IMR-90 (cell line): ENCODE measurements at regions not wholly inside any gene's neighbourhood (a gene's known extent, or its start where the extent isn't known, plus 50 kb on each side); places are given as distances from the start of the nearest gene placed in this dataset.

Source experiments
- ATAC-seq: fragments of 200-7000 bp; cut with Tn5 transposase; 2 replicates; pipeline ENCODE4 v1.9.1; 2020; ENCODE audit warnings: low read depth, mild to moderate bottlenecking, moderate library complexity
- BruUV-seq: library from RNA; stranded (reverse); fragments of 400-500 nt; replicated peaks from 2 replicates; lab custom pipeline; 2021; lab: Mats Ljungman, UMichigan
- CTCF ChIA-PET: fragments of 300-600 bp; formaldehyde crosslinking; extraction: SDS; loops from one replicate; lab custom pipeline; 2021; ENCODE audit warnings: antibody characterized with exemption; lab: Yijun Ruan, JAX
- POLR2A ChIA-PET: fragments of 300-600 bp; sonication (Branson Sonifier 250); formaldehyde crosslinking; loops from one replicate; lab custom pipeline; 2022; ENCODE audit warnings: antibody characterized with exemption; ENCODE audit not compliant: unreplicated experiment; lab: Charles Lee
- DNase-seq: peaks from one replicate; pipeline ENCODE4 v3.0.0; 2013
- H2AFZ ChIP-seq: replicated peaks from 2 replicates; pipeline ENCODE3; 2013; ENCODE audit warnings: low read length, mild to moderate bottlenecking; ENCODE audit not compliant: poor library complexity
- H2AK5ac ChIP-seq: 2 replicates; pipeline ENCODE4 v1.6.1; 2013; ENCODE audit warnings: low read depth, low read length, inconsistent platforms
- H2AK9ac ChIP-seq: replicated peaks from 2 replicates; pipeline ENCODE3; 2013; ENCODE audit warnings: mild to moderate bottlenecking, low read depth, low read length, moderate library complexity; ENCODE audit not compliant: poor library complexity
- H2BK120ac ChIP-seq: 2 replicates; pipeline ENCODE4 v1.6.1; 2013; ENCODE audit warnings: low read depth, low read length, inconsistent platforms
- H2BK15ac ChIP-seq: 3 replicates; pipeline ENCODE4 v1.6.1; 2013; ENCODE audit warnings: low read depth, low read length, inconsistent platforms
- H2BK20ac ChIP-seq: 2 replicates; pipeline ENCODE4 v1.6.1; 2013; ENCODE audit warnings: low read depth, mild to moderate bottlenecking, inconsistent platforms, low read length, moderate library complexity
- H2BK5ac ChIP-seq: 2 replicates; pipeline ENCODE4 v1.6.1; 2013; ENCODE audit warnings: mild to moderate bottlenecking, low read depth, low read length, inconsistent platforms; ENCODE audit not compliant: poor library complexity, severe bottlenecking
- H3K14ac ChIP-seq: replicated peaks from 2 replicates; pipeline ENCODE4 v1.6.1; 2013; ENCODE audit warnings: low read depth, low read length, inconsistent platforms
- H3K18ac ChIP-seq: 2 replicates; pipeline ENCODE4 v1.6.1; 2013; ENCODE audit warnings: low read depth, low read length, control low read depth
- H3K23ac ChIP-seq: 2 replicates; pipeline ENCODE4 v1.6.1; 2013; ENCODE audit warnings: low read depth, low read length, inconsistent platforms
- H3K27ac ChIP-seq: 2 replicates; pipeline ENCODE4 v1.5.1; 2013; ENCODE audit warnings: mild to moderate bottlenecking, control low read depth, low read length; ENCODE audit not compliant: insufficient read depth
- H3K27me3 ChIP-seq: 2 replicates; pipeline ENCODE4 v1.6.1; 2013; ENCODE audit warnings: low read length; ENCODE audit not compliant: control insufficient read depth, insufficient read depth
- H3K36me3 ChIP-seq: 2 replicates; pipeline ENCODE4 v1.6.1; 2013; ENCODE audit warnings: low read length, mixed read lengths; ENCODE audit not compliant: control insufficient read depth, insufficient read depth
- H3K4ac ChIP-seq: 2 replicates; pipeline ENCODE4 v1.6.1; 2013; ENCODE audit warnings: low read depth, low read length, inconsistent platforms
- H3K4me1 ChIP-seq: 2 replicates; pipeline ENCODE4 v1.6.1; 2013; ENCODE audit warnings: low read length, mixed read lengths; ENCODE audit not compliant: control insufficient read depth, insufficient read depth
- H3K4me2 ChIP-seq: 2 replicates; pipeline ENCODE4 v1.6.1; 2013; ENCODE audit warnings: low read depth, mild to moderate bottlenecking, control low read depth, low read length, moderate library complexity
- H3K4me3 ChIP-seq: 2 replicates; pipeline ENCODE4 v1.5.1; 2013; ENCODE audit warnings: low read depth, mild to moderate bottlenecking, control low read depth, low read length, moderate library complexity; ENCODE audit not compliant: insufficient read depth
- H3K56ac ChIP-seq: 2 replicates; pipeline ENCODE4 v1.6.1; 2013; ENCODE audit warnings: low read length, inconsistent platforms; ENCODE audit not compliant: insufficient read depth; ENCODE audit errors: extremely low read depth
- H3K79me1 ChIP-seq, 2 experiments: 2 replicates each; pipeline ENCODE4 v1.6.1; 2013; ENCODE audit warnings: low read length in 2 of 2, inconsistent platforms in 1 of 2, low read depth in 1 of 2
- H3K9ac ChIP-seq: 2 replicates; pipeline ENCODE4 v1.6.1; 2013; ENCODE audit warnings: low read depth, low read length, control low read depth
- H3K9me1 ChIP-seq: 2 replicates; pipeline ENCODE4 v1.6.1; 2013; ENCODE audit warnings: low read length, inconsistent platforms; ENCODE audit not compliant: insufficient read depth
- H3K9me3 ChIP-seq: 2 replicates; pipeline ENCODE4 v1.6.1; 2013; ENCODE audit warnings: low read length; ENCODE audit not compliant: control insufficient read depth, insufficient read depth
- H4K20me1 ChIP-seq: 2 replicates; pipeline ENCODE4 v1.6.1; 2013; ENCODE audit warnings: low read length, inconsistent platforms; ENCODE audit not compliant: insufficient read depth
- H4K5ac ChIP-seq: 2 replicates; pipeline ENCODE4 v1.6.1; 2013; ENCODE audit warnings: mild to moderate bottlenecking, low read depth, low read length, control low read depth
- H4K8ac ChIP-seq, 2 experiments: 2 replicates each; pipeline ENCODE4 v1.6.1; 2013; ENCODE audit warnings: low read depth in 2 of 2, low read length in 2 of 2, control low read depth in 1 of 2, inconsistent platforms in 1 of 2
- H4K91ac ChIP-seq: 2 replicates; pipeline ENCODE4 v1.6.1; 2013; ENCODE audit warnings: low read depth, low read length, inconsistent platforms; ENCODE audit not compliant: insufficient read depth
- CEBPB ChIP-seq: IDR thresholded peaks from 2 replicates; pipeline ENCODE4 v1.6.1; 2012; ENCODE audit warnings: low read depth, low read length, improper control_type of control experiment
- FOS ChIP-seq: fragments of 150-350 bp; IDR thresholded peaks from 2 replicates; pipeline ENCODE4 v1.6.1; 2016; ENCODE audit warnings: low read depth, low read length
- MAFK ChIP-seq: IDR thresholded peaks from 2 replicates; pipeline ENCODE4 v1.6.1; 2012; ENCODE audit warnings: low read depth, low read length, improper control_type of control experiment
- POLR2A ChIP-seq: IDR thresholded peaks from 2 replicates; pipeline ENCODE4 v1.6.1; 2012; ENCODE audit warnings: mild to moderate bottlenecking, low read depth, low read length
- RAD21 ChIP-seq: IDR thresholded peaks from 2 replicates; pipeline ENCODE4 v1.6.1; 2012; ENCODE audit warnings: low read length, improper control_type of control experiment
- RCOR1 ChIP-seq: IDR thresholded peaks from 2 replicates; pipeline ENCODE4 v1.6.1; 2012; ENCODE audit warnings: mild to moderate bottlenecking, low read length, improper control_type of control experiment; ENCODE audit not compliant: insufficient replicate concordance
- SMC3 ChIP-seq: fragments of 150-350 bp; IDR thresholded peaks from 2 replicates; pipeline ENCODE4 v1.6.1; 2016; ENCODE audit warnings: low read depth, mild to moderate bottlenecking, antibody characterized with exemption, low read length, moderate library complexity
- WGBS, 2 experiments: methylation state at CpG; one replicate each; pipeline versions ENCODE4 v1.1.5 to v1.1.7; 2013; ENCODE audit warnings: missing lambda C conversion rate in 2 of 2; ENCODE audit not compliant: insufficient read length in 1 of 2; ENCODE audit errors: extremely low coverage in 2 of 2; 5-methylcytosine and 5-hydroxymethylcytosine counted together
- dilution Hi-C: fragments of 300-500 bp; cut with HindIII; formaldehyde crosslinking; loops from one replicate; pipeline ENCODE4 v1.14.3; 2018; ENCODE audit warnings: low sequenced_read_pairs; ENCODE audit not compliant: unreplicated experiment
- in situ Hi-C: fragments of 300-500 bp; cut with MboI; formaldehyde crosslinking; loops from 3 replicates; pipeline ENCODE4 v1.14.3; 2019; ENCODE audit warnings: low sequenced_read_pairs, inconsistent platforms, mixed read lengths
- intact Hi-C: fragments of 100-400 bp; cut with micrococcal nuclease; formaldehyde crosslinking; loops from 2 replicates; pipeline ENCODE4 v1.10.0; 2022
- TF ChIP-seq, protein P1 (sequence below): conservative IDR thresholded peaks from 2 replicates; pipeline ENCODE4 v1.5.1; 2012; ENCODE audit warnings: mild to moderate bottlenecking, low read depth, low read length, improper control_type of control experiment
- TF ChIP-seq, protein P2 (sequence below): fragments of 150-350 bp; IDR thresholded peaks from 2 replicates; pipeline ENCODE4 v1.6.1; 2017; ENCODE audit warnings: mild to moderate bottlenecking, antibody characterized with exemption, low read length, low read depth
- TF ChIP-seq, protein P3 (sequence below): fragments of 150-350 bp; IDR thresholded peaks from 2 replicates; pipeline ENCODE4 v1.6.1; 2016; ENCODE audit warnings: low read depth, mild to moderate bottlenecking, low read length, moderate library complexity, borderline replicate concordance

- TF ChIP-seq, protein P1, sequence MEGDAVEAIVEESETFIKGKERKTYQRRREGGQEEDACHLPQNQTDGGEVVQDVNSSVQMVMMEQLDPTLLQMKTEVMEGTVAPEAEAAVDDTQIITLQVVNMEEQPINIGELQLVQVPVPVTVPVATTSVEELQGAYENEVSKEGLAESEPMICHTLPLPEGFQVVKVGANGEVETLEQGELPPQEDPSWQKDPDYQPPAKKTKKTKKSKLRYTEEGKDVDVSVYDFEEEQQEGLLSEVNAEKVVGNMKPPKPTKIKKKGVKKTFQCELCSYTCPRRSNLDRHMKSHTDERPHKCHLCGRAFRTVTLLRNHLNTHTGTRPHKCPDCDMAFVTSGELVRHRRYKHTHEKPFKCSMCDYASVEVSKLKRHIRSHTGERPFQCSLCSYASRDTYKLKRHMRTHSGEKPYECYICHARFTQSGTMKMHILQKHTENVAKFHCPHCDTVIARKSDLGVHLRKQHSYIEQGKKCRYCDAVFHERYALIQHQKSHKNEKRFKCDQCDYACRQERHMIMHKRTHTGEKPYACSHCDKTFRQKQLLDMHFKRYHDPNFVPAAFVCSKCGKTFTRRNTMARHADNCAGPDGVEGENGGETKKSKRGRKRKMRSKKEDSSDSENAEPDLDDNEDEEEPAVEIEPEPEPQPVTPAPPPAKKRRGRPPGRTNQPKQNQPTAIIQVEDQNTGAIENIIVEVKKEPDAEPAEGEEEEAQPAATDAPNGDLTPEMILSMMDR, result no peak
Measured at GRCh38 chr2:201975964-201976612, 57.6 kb upstream of the FZD7 start (continued).

DNA sequence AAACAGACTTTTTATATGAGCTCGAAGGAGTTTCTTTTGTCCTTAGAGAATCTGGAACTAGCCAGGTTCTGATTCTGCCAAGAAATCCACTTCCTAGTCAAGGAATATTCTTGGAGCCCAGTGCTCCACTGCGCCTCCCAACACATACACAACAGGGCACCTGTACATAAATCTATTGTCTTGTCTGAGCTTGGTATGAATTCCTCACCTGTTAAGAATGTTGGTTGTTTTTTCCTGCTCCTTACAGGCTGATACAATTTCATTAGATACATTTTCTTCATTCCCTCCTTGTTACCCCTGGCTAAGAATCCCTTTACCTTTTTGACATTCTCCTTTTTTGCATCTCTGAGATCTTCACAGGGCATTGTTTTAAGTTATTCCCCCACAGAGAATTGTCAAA is 56.0 kb upstream of the FZD7 start:
- no peaks in the 10 kb centered on the region for H4K20me1 ChIP-seq
- no peak overlapping the region for H2BK20ac ChIP-seq
- no peak overlapping the region for H4K91ac ChIP-seq
- H2AFZ ChIP-seq, result no peak overlapping the region
- ATAC-seq, result no peak
- no peak overlapping the region for H2BK5ac ChIP-seq
- peaks cover 2% of the 10 kb centered on the region; the same call in 1 of the 2 replicates for H3K4me1 ChIP-seq
- H2AK9ac ChIP-seq, result no peak overlapping the region
- CTCF ChIA-PET, result interaction anchor here (0.9 kb wide), 1 partner anchor 86 kb away, joined by 3 read pairs; no protein-coding TSS in a partner anchor
- in situ Hi-C loops, result no loop called here
- 0 out of 2 replicates have a peak, but pooled peaks cover 2% of the 10 kb centered on the region for H3K27me3 ChIP-seq
- no peak overlapping the region for H3K4me2 ChIP-seq
- intact Hi-C loops, result no loop called here
- H3K9me3 ChIP-seq, result no peaks in the 10 kb centered on the region
- no peak overlapping the region for H3K18ac ChIP-seq
- no peak overlapping the region for H3K27ac ChIP-seq
- no peak overlapping the region for H3K14ac ChIP-seq
- POLR2A ChIA-PET, result no interaction called here
- no peaks in the 10 kb centered on the region for H3K36me3 ChIP-seq
- H4K5ac ChIP-seq, result no peak overlapping the region
- H3K23ac ChIP-seq, result no peak overlapping the region
- no peaks in the 10 kb centered on the region for H3K9me1 ChIP-seq
- H2BK15ac ChIP-seq, result no peak overlapping the region
- no peak overlapping the region for H2BK120ac ChIP-seq
- H3K9ac ChIP-seq, result no peak overlapping the region
- H3K79me1 ChIP-seq, result no peaks in the 10 kb centered on the region
- no TSS peak for BruUV-seq
- H4K8ac ChIP-seq, result no peak overlapping the region
- H2AK5ac ChIP-seq, result no peak overlapping the region
- WGBS, 2 experiments, result no CpG with 5 or more reads among the region's 2 CpGs
- no peak overlapping the region for H3K4ac ChIP-seq
- no peak overlapping the region for H3K56ac ChIP-seq
- dilution Hi-C loops, result no loop called here
- no peak for DNase-seq
- H3K4me3 ChIP-seq, result no peak overlapping the region
- TF ChIP-seq POLR2A (no peak), RAD21 (no peak), RCOR1 (no peak), SMC3 (no peak), MAFK (no peak), CEBPB (no peak), FOS (no peak)
- TF ChIP-seq, protein P2, sequence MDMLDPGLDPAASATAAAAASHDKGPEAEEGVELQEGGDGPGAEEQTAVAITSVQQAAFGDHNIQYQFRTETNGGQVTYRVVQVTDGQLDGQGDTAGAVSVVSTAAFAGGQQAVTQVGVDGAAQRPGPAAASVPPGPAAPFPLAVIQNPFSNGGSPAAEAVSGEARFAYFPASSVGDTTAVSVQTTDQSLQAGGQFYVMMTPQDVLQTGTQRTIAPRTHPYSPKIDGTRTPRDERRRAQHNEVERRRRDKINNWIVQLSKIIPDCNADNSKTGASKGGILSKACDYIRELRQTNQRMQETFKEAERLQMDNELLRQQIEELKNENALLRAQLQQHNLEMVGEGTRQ, result no peak
- TF ChIP-seq, protein P1, result no peak
- TF ChIP-seq, protein P3, sequence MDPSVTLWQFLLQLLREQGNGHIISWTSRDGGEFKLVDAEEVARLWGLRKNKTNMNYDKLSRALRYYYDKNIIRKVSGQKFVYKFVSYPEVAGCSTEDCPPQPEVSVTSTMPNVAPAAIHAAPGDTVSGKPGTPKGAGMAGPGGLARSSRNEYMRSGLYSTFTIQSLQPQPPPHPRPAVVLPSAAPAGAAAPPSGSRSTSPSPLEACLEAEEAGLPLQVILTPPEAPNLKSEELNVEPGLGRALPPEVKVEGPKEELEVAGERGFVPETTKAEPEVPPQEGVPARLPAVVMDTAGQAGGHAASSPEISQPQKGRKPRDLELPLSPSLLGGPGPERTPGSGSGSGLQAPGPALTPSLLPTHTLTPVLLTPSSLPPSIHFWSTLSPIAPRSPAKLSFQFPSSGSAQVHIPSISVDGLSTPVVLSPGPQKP, result no peak
